ENCODE measurements at regions not wholly inside any gene's neighbourhood (a gene's known extent, or its start where the extent isn't known, plus 50 kb on each side); places are given as distances from the start of the nearest gene placed in this dataset.

GRCh38 chr18:56199580-56200330 is 438.6 kb downstream of the TXNL1 start:
- H3K27ac ChIP-seq (ENCODE audit: insufficient read depth, low read length) = peak overlapping the region; percentile 15
- no peak for TF ChIP-seq EZH2 (IDR thresholded peaks at IDR 0.05; ENCODE audit: low read length, missing control alignments)
- no peak for TF ChIP-seq CTCF (conservative IDR thresholded peaks at IDR 0.05 in 1 of 2, IDR thresholded peaks at IDR 0.05 in 1 of 2; ENCODE audit: low read depth in 1 of 2, low read length in 2 of 2)
- H3K36me3 ChIP-seq (ENCODE audit: control insufficient read depth, insufficient read depth, low read length) = no peaks in the 10 kb centered on the region
- no peak overlapping the region for H3K4me2 ChIP-seq (ENCODE audit: extremely low read depth, insufficient read depth, low read length)
- no peaks in the 10 kb centered on the region for H3K9me3 ChIP-seq (ENCODE audit: control insufficient read depth, insufficient read depth, low read depth, low read length)
- H3K9ac ChIP-seq (ENCODE audit: insufficient read depth, low read length) = no peak overlapping the region
- no peaks in the 10 kb centered on the region for H3K79me2 ChIP-seq (ENCODE audit: control insufficient read depth, insufficient read depth, low read length)
- no peak for DNase-seq (ENCODE audit: low read depth in 2 of 2)
- H3K4me1 ChIP-seq (ENCODE audit: control insufficient read depth, extremely low read depth, insufficient read depth, low read length) = peaks cover 8% of the 10 kb centered on the region
- H3K4me3 ChIP-seq (replicated peaks in 1 of 4; ENCODE audit: control extremely low read depth in 1 of 4, insufficient read depth in 1 of 4, low read depth in 3 of 4, low read length in 4 of 4) = no peak overlapping the region
- no peaks in the 10 kb centered on the region for H3K27me3 ChIP-seq (ENCODE audit: control insufficient read depth, insufficient read depth, low read length)
- H4K20me1 ChIP-seq (ENCODE audit: control insufficient read depth, extremely low read depth, insufficient read depth, low read length) = no peaks in the 10 kb centered on the region
- no peak overlapping the region for H2AFZ ChIP-seq (ENCODE audit: low read length)

GRCh38 chr18:56197241-56197859 is 441.0 kb downstream of the TXNL1 start:
- Histone ChIP-seq H3K4me3 (replicated peaks in 1 of 4; ENCODE audit: control extremely low read depth in 1 of 4, insufficient read depth in 1 of 4, low read depth in 3 of 4, low read length in 4 of 4) (no peak overlapping the region), H4K20me1 (ENCODE audit: control insufficient read depth, extremely low read depth, insufficient read depth, low read length) (no peaks in the 10 kb centered on the region), H3K9me3 (ENCODE audit: control insufficient read depth, insufficient read depth, low read depth, low read length) (no peaks in the 10 kb centered on the region), H2AFZ (ENCODE audit: low read length) (no peak overlapping the region), H3K9ac (ENCODE audit: insufficient read depth, low read length) (no peak overlapping the region), H3K27ac (ENCODE audit: insufficient read depth, low read length) (no peak overlapping the region), H3K4me1 (ENCODE audit: control insufficient read depth, extremely low read depth, insufficient read depth, low read length) (peaks cover 8% of the 10 kb centered on the region), H3K4me2 (ENCODE audit: extremely low read depth, insufficient read depth, low read length) (no peak overlapping the region), H3K36me3 (ENCODE audit: control insufficient read depth, insufficient read depth, low read length) (no peaks in the 10 kb centered on the region), H3K27me3 (ENCODE audit: control insufficient read depth, insufficient read depth, low read length) (no peaks in the 10 kb centered on the region), H3K79me2 (ENCODE audit: control insufficient read depth, insufficient read depth, low read length) (no peaks in the 10 kb centered on the region)
- no peak for DNase-seq (ENCODE audit: low read depth in 2 of 2)
- TF ChIP-seq CTCF (conservative IDR thresholded peaks at IDR 0.05 in 1 of 2, IDR thresholded peaks at IDR 0.05 in 1 of 2; ENCODE audit: low read depth in 1 of 2, low read length in 2 of 2) (no peak), EZH2 (IDR thresholded peaks at IDR 0.05; ENCODE audit: low read length, missing control alignments) (no peak)

GRCh38 chr18:56196495-56197225 is 441.7 kb downstream of the TXNL1 start:
- H2AFZ ChIP-seq (ENCODE audit: low read length) = no peak overlapping the region
- TF ChIP-seq EZH2 (IDR thresholded peaks at IDR 0.05; ENCODE audit: low read length, missing control alignments) = no peak
- TF ChIP-seq CTCF (conservative IDR thresholded peaks at IDR 0.05 in 1 of 2, IDR thresholded peaks at IDR 0.05 in 1 of 2; ENCODE audit: low read depth in 1 of 2, low read length in 2 of 2) = no peak
- H3K79me2 ChIP-seq (ENCODE audit: control insufficient read depth, insufficient read depth, low read length) = no peaks in the 10 kb centered on the region
- H3K27me3 ChIP-seq (ENCODE audit: control insufficient read depth, insufficient read depth, low read length) = no peaks in the 10 kb centered on the region
- no peaks in the 10 kb centered on the region for H3K9me3 ChIP-seq (ENCODE audit: control insufficient read depth, insufficient read depth, low read depth, low read length)
- H3K4me3 ChIP-seq (replicated peaks in 1 of 4; ENCODE audit: control extremely low read depth in 1 of 4, insufficient read depth in 1 of 4, low read depth in 3 of 4, low read length in 4 of 4) = no peak overlapping the region
- no peak overlapping the region for H3K4me2 ChIP-seq (ENCODE audit: extremely low read depth, insufficient read depth, low read length)
- no peaks in the 10 kb centered on the region for H3K36me3 ChIP-seq (ENCODE audit: control insufficient read depth, insufficient read depth, low read length)
- no peak overlapping the region for H3K9ac ChIP-seq (ENCODE audit: insufficient read depth, low read length)
- peak in 1 of 2 donors; percentile 70 for DNase-seq (ENCODE audit: low read depth in 2 of 2)
- H3K27ac ChIP-seq (ENCODE audit: insufficient read depth, low read length) = no peak overlapping the region
- H3K4me1 ChIP-seq (ENCODE audit: control insufficient read depth, extremely low read depth, insufficient read depth, low read length) = peaks cover 8% of the 10 kb centered on the region
- no peaks in the 10 kb centered on the region for H4K20me1 ChIP-seq (ENCODE audit: control insufficient read depth, extremely low read depth, insufficient read depth, low read length)

All from fibroblast of lung (primary cell).